OCI-LY3 (cell line): ENCODE measurements at regions not wholly inside any gene's neighbourhood (a gene's known extent, or its start where the extent isn't known, plus 50 kb on each side); places are given as distances from the start of the nearest gene placed in this dataset.

ENCODE experiments used
- H2AFZ ChIP-seq: fragments of 200-600, 300-600 bp; shearing (Covaris generic); 2 replicates; pipeline ENCODE4 v1.6.0; 2014; ENCODE audit warnings: antibody characterized with exemption, low read depth, low read length
- H3K27ac ChIP-seq: fragments of 200-600, 300-600 bp; sonication (generic); 2 replicates; pipeline ENCODE4 v1.5.1; 2014; ENCODE audit warnings: mild to moderate bottlenecking, low read length, moderate library complexity, mixed read lengths
- H3K27me3 ChIP-seq: fragments of 200-600, 300-600 bp; sonication (generic); 2 replicates; pipeline ENCODE4 v1.6.1; 2014; ENCODE audit warnings: low read depth, low read length, mixed read lengths
- H3K36me3 ChIP-seq: fragments of 200-600, 300-600 bp; sonication (generic); replicated peaks from 2 replicates; pipeline ENCODE3; 2014; ENCODE audit warnings: low read depth, low read length, mixed read lengths
- H3K4me1 ChIP-seq: fragments of 300-600, 200-600 bp; sonication (generic); 2 replicates; pipeline ENCODE4 v1.6.1; 2014; ENCODE audit warnings: low read length, mixed read lengths
- H3K4me2 ChIP-seq: fragments of 200-600, 300-600 bp; sonication (generic); 2 replicates; pipeline ENCODE4 v1.6.1; 2014; ENCODE audit warnings: low read length, mixed read lengths
- H3K4me3 ChIP-seq: fragments of 300-600, 200-600 bp; sonication (generic); 2 replicates; pipeline ENCODE4 v1.5.1; 2014; ENCODE audit warnings: antibody characterized with exemption, mild to moderate bottlenecking, low read length, moderate library complexity
- H3K79me2 ChIP-seq: fragments of 300-600, 200-600 bp; shearing (Covaris generic); 2 replicates; pipeline ENCODE4 v1.6.1; 2014; ENCODE audit warnings: mild to moderate bottlenecking, low read length, mixed read lengths
- H3K9ac ChIP-seq: fragments of 300-600, 200-600 bp; shearing (Covaris generic); 2 replicates; pipeline ENCODE4 v1.6.0; 2014; ENCODE audit warnings: mild to moderate bottlenecking, low read length, moderate library complexity
- H3K9me3 ChIP-seq: fragments of 200-600, 300-600 bp; shearing (Covaris generic); 2 replicates; pipeline ENCODE4 v1.6.1; 2014; ENCODE audit warnings: low read length, mixed read lengths; ENCODE audit not compliant: insufficient read depth
- H4K20me1 ChIP-seq: fragments of 200-600, 300-600 bp; sonication (generic); 2 replicates; pipeline ENCODE4 v1.6.1; 2016; ENCODE audit warnings: low read length, mixed read lengths; ENCODE audit not compliant: insufficient read depth
- EZH2phosphoT487 ChIP-seq: fragments of 200-600 bp; shearing (Covaris generic); IDR thresholded peaks from 2 replicates; pipeline ENCODE4 v1.6.1; 2018; ENCODE audit warnings: antibody characterized with exemption, mixed run types, low read depth
- TF ChIP-seq, protein P1 (sequence below): fragments of 200-600, 300-600 bp; sonication (generic); IDR thresholded peaks from 2 replicates; pipeline ENCODE4 v1.5.1; 2014; ENCODE audit warnings: antibody characterized with exemption, low read length, low read depth

DNA sequence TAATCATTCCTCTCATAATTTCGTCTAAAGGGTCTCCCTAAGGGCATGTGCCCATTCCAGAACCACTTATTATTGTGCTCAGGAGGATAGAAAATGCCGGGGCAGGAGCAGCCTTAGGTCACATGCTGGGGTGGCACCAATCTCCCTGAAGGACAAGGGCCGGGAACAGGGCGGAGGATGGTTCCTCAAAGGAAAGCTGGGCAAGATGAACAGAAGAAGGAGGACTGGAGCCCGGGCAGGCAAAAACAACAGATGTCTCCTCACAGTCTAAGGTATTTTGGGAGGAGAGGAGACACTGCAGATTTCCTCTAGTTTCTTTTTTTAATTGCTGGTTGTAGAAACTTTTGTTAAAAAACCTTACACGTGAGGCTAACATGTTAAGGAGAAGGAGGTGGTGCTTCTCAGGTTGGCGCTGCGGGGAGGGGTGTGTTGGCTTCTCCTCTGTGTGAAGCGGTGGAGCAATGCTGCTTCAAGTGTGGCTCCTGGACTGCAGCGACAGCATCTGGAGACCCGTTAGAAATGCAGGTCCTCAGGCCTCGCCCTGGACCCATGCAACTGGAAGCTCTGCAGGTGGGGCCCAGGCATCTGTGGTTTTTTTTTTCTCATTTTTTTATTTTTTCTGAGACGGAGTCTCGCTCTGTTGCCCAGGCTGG lies 164.8 kb downstream of the AACS start:
- Histone ChIP-seq H3K4me2 (no peak overlapping the region), H3K79me2 (no peaks in the 10 kb centered on the region), H2AFZ (no peak overlapping the region), H3K36me3 (no peaks in the 10 kb centered on the region), H3K9me3 (no peaks in the 10 kb centered on the region), H3K4me1 (no peaks in the 10 kb centered on the region), H3K9ac (no peak overlapping the region), H3K27ac (no peak overlapping the region), H3K4me3 (no peak overlapping the region), H4K20me1 (no peaks in the 10 kb centered on the region), H3K27me3 (no peaks in the 10 kb centered on the region; the same call in 1 of the 2 replicates)
- TF ChIP-seq EZH2phosphoT487, result no peak
- TF ChIP-seq, protein P1, sequence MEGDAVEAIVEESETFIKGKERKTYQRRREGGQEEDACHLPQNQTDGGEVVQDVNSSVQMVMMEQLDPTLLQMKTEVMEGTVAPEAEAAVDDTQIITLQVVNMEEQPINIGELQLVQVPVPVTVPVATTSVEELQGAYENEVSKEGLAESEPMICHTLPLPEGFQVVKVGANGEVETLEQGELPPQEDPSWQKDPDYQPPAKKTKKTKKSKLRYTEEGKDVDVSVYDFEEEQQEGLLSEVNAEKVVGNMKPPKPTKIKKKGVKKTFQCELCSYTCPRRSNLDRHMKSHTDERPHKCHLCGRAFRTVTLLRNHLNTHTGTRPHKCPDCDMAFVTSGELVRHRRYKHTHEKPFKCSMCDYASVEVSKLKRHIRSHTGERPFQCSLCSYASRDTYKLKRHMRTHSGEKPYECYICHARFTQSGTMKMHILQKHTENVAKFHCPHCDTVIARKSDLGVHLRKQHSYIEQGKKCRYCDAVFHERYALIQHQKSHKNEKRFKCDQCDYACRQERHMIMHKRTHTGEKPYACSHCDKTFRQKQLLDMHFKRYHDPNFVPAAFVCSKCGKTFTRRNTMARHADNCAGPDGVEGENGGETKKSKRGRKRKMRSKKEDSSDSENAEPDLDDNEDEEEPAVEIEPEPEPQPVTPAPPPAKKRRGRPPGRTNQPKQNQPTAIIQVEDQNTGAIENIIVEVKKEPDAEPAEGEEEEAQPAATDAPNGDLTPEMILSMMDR, result no peak

DNA sequence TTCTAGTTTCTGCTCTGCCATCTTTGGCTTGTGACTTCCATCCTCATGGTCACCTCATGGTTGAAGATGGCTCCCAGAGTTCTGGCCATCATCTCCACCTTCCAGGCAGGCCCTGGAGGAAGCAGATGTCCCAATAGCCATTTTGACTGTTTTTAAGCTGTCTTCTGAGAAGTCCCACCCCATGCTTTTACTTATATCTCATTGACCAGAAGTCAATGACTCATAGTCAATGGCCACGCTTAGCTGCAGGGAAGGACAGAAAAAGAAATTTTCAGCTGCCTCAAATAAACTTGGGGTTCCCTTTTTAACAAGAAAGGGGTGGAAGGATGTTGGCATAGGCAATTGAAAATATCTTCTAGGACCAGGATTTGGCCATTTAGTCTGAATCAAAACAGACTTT lies 168.1 kb downstream of the AACS start:
- H3K4me1 ChIP-seq, result no peaks in the 10 kb centered on the region
- H3K4me2 ChIP-seq, result no peak overlapping the region
- H4K20me1 ChIP-seq, result no peaks in the 10 kb centered on the region
- H3K27ac ChIP-seq, result no peak overlapping the region
- no peaks in the 10 kb centered on the region; the same call in 1 of the 2 replicates for H3K27me3 ChIP-seq
- H3K9me3 ChIP-seq, result no peaks in the 10 kb centered on the region
- TF ChIP-seq EZH2phosphoT487, result no peak
- TF ChIP-seq, protein P1, result no peak
- H3K36me3 ChIP-seq, result no peaks in the 10 kb centered on the region
- no peaks in the 10 kb centered on the region for H3K79me2 ChIP-seq
- no peak overlapping the region for H2AFZ ChIP-seq
- no peak overlapping the region for H3K9ac ChIP-seq
- H3K4me3 ChIP-seq, result no peak overlapping the region

DNA sequence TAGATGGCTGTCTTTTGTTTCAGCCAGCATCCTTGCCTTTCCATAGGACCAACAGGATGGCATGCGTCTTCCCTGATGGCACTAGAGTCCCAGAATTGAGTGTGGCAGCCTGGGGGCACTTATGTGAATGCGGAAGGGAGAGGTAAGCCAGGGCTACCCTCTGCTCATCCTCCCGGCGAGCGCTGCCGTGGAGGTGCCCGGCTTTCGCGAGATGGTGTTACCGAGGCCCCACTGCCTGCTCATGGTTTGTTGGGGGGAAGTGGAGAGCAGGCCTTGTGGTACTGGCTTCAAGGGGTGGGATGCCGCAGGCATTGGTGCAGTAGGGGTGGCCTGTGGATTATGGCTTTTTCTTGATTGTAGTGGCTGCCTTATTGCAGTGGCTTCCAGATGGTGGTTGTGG lies 174.3 kb downstream of the AACS start:
- Histone ChIP-seq H3K36me3 (no peaks in the 10 kb centered on the region), H3K27me3 (no peaks in the 10 kb centered on the region), H3K9ac (no peak overlapping the region), H3K27ac (no peak overlapping the region), H4K20me1 (no peaks in the 10 kb centered on the region), H2AFZ (no peak overlapping the region), H3K4me1 (no peaks in the 10 kb centered on the region), H3K4me3 (no peak overlapping the region), H3K4me2 (no peak overlapping the region), H3K79me2 (no peaks in the 10 kb centered on the region), H3K9me3 (no peaks in the 10 kb centered on the region)
- TF ChIP-seq, protein P1, result no peak
- TF ChIP-seq EZH2phosphoT487, result no peak

DNA sequence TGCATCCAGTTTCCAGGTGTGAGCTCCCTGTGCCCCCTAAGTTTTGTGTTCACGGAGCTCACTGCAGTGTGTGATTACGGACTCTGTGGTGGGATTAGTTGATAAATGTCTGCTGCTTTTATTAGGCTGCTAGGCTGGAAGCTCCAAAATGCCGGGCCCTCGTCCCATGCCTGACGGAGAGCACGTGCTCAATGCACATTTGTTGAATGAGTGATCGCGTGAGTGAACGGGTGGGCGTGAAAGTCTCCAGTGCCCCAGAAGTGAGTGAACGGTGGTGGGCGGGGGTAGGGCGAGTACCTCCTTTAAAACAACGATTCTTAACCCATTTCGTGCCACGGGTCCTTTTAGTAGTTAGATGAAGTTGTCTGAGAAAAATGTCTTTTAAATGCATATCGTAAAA lies 175.5 kb downstream of the AACS start:
- no peak overlapping the region for H3K9ac ChIP-seq
- H3K27me3 ChIP-seq, result peaks cover 4% of the 10 kb centered on the region
- H2AFZ ChIP-seq, result no peak overlapping the region
- no peaks in the 10 kb centered on the region for H3K9me3 ChIP-seq
- TF ChIP-seq, protein P1, result no peak
- no peak for TF ChIP-seq EZH2phosphoT487
- H3K79me2 ChIP-seq, result no peaks in the 10 kb centered on the region
- H3K4me2 ChIP-seq, result no peak overlapping the region
- no peak overlapping the region for H3K27ac ChIP-seq
- no peak overlapping the region for H3K4me3 ChIP-seq
- no peaks in the 10 kb centered on the region for H3K36me3 ChIP-seq
- H3K4me1 ChIP-seq, result no peaks in the 10 kb centered on the region
- H4K20me1 ChIP-seq, result no peaks in the 10 kb centered on the region
